ENCODE measurements at regions not wholly inside any gene's neighbourhood (a gene's known extent, or its start where the extent isn't known, plus 50 kb on each side); places are given as distances from the start of the nearest gene placed in this dataset.

DNA sequence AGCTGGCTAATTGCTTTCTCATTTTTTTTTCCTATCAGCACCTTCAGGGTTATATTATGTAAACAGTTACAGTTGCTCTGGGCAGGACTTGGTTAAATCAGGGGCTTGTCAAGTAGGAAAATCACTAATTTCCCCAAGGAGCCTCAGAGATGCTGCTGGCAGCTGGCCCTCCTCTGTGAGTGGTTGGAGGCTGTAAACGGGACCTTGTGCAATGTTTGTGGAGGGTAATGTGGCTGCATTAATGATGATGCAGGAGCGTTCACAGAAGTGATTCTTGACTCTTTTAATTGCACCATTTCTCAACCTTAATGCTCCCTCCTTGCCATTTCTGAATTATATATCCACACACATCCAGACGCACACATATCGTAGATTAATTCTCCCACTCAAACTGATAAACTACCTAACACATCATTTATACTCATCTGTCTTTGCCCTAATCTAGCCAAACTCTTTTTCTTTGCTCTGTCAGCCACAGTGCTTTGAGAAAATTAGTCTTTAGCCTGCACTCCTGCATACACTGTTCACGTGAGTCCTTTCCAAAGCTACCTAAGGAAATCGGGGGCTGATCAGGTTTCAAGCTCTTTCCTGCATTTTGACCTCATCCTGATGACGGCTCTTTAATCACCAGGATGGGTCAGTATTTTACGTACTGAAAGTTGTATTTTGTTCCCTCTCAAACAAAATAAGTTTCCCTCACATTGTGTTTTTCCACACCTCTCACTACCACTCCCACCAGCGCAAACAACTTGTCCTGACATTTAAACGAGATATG lies 154.4 kb upstream of the PIRT start:
- TF ChIP-seq, protein P1, sequence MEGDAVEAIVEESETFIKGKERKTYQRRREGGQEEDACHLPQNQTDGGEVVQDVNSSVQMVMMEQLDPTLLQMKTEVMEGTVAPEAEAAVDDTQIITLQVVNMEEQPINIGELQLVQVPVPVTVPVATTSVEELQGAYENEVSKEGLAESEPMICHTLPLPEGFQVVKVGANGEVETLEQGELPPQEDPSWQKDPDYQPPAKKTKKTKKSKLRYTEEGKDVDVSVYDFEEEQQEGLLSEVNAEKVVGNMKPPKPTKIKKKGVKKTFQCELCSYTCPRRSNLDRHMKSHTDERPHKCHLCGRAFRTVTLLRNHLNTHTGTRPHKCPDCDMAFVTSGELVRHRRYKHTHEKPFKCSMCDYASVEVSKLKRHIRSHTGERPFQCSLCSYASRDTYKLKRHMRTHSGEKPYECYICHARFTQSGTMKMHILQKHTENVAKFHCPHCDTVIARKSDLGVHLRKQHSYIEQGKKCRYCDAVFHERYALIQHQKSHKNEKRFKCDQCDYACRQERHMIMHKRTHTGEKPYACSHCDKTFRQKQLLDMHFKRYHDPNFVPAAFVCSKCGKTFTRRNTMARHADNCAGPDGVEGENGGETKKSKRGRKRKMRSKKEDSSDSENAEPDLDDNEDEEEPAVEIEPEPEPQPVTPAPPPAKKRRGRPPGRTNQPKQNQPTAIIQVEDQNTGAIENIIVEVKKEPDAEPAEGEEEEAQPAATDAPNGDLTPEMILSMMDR (conservative IDR thresholded peaks at IDR 0.05; ENCODE audit: low read length), result no peak
- TF ChIP-seq EZH2phosphoT487 (IDR thresholded peaks at IDR 0.05; ENCODE audit: borderline replicate concordance, low read depth, low read length), result no peak
